Gastrocnemius medialis (tissue), 4 donors: ENCODE measurements at regions not wholly inside any gene's neighbourhood (a gene's known extent, or its start where the extent isn't known, plus 50 kb on each side); places are given as distances from the start of the nearest gene placed in this dataset.
A peak's percentile ranks its signal among the peaks of the same experiment; 100 is the strongest.

Source experiments
- ATAC-seq, 2 donors: fragments of 150-250 bp; one replicate each; pipeline ENCODE4 v1.9.1; 2016
- DNase-seq, 2 donors: peaks; one replicate each; pipeline ENCODE4 v3.0.0-alpha.2; 2019
- H3K27ac ChIP-seq, 4 donors: fragments of 200-600 bp; sonication (generic); 1 replicate in 1 of 4; 2 replicates in 3 of 4; pipeline ENCODE4 v1.5.1; 2016 to 2018; ENCODE audit warnings: mild to moderate bottlenecking in 2 of 4, moderate library complexity in 1 of 4
- H3K27me3 ChIP-seq, 3 donors: fragments of 200-600 bp; sonication (generic) in 2 of 3; 1 replicate in 1 of 3; 2 replicates in 2 of 3; pipeline versions ENCODE4 v1.5.1 to v1.6.0; 2016 to 2019; ENCODE audit warnings: mild to moderate bottlenecking in 1 of 3, moderate library complexity in 1 of 3
- H3K36me3 ChIP-seq, 2 donors: fragments of 200-600 bp; sonication (generic) in 1 of 2; one replicate each; pipeline ENCODE4 v1.5.1; 2017 to 2018
- H3K4me1 ChIP-seq, 2 donors: fragments of 200-600 bp; sonication (generic) in 1 of 2; one replicate each; pipeline ENCODE4 v1.5.1; 2016 to 2017; ENCODE audit warnings: mild to moderate bottlenecking in 2 of 2
- H3K4me3 ChIP-seq, 4 donors: fragments of 200-600 bp; sonication (generic) in 3 of 4; 1 replicate in 1 of 4; 2 replicates in 3 of 4; pipeline ENCODE4 v1.5.1; 2016 to 2019; ENCODE audit warnings: mild to moderate bottlenecking in 2 of 4
- H3K9me3 ChIP-seq, 3 donors: fragments of 200-600 bp; sonication (generic) in 2 of 3; 1 replicate in 1 of 3; 2 replicates in 2 of 3; pipeline ENCODE4 v1.5.1; 2016 to 2019
- POLR2A ChIP-seq, 2 donors: fragments of 450-650 bp; IDR thresholded peaks; one replicate each; pipeline ENCODE4 v1.6.1; 2017; ENCODE audit warnings: antibody characterized with exemption in 2 of 2, mild to moderate bottlenecking in 2 of 2, moderate library complexity in 2 of 2
- in situ Hi-C, 4 donors: fragments of 200-750 bp; cut with MboI; loops; one replicate each; pipeline versions ENCODE4 v1.15.0 to v1.8.0; 2017; ENCODE audit warnings: low sequenced_read_pairs in 4 of 4
- intact Hi-C: fragments of 100-400 bp; cut with DNase I; formaldehyde crosslinking; loops from one replicate; pipeline ENCODE4 v1.15.1; 2023; ENCODE audit warnings: low total_unique reads
- TF ChIP-seq, protein P1 (sequence below), 5 experiments: fragments of 450-650 bp in 3 of 5; fragments of 200-600 bp in 2 of 5; sonication (generic) in 2 of 5; IDR thresholded peaks in 4 of 5; conservative IDR thresholded peaks in 1 of 5; 1 replicate in 4 of 5; 2 replicates in 1 of 5; pipeline ENCODE4 v1.5.1; 2016 to 2019; ENCODE audit warnings: antibody characterized with exemption in 5 of 5, mild to moderate bottlenecking in 3 of 5, moderate library complexity in 3 of 5

DNA sequence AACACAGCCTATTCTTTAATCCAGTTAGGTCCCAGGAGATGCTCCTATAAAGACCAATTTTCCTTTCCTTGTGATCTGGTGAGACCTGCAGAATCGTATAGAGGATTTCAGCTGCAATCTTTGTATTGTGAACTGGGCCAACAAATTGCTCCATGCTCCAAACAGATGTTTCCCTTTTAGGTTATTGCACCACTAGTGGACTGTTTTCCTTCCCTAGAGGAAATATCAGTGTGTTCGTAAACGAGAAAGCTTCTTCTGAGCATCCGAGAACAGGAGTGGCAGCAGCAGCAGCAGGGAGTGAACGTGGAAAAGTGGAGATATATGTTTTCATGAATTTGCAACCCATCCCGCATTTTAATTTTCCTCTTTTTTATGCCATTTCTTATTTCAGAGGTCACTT is 344.1 kb upstream of the PDE3A start:
- in situ Hi-C loops (no loop called here), intact Hi-C loops (no loop called here)
- Histone ChIP-seq H3K27ac (no peak overlapping the region), H3K27me3 (no peaks in the 10 kb centered on the region), H3K36me3 (no peaks in the 10 kb centered on the region), H3K4me1 (no peaks in the 10 kb centered on the region), H3K9me3 (no peaks in the 10 kb centered on the region), H3K4me3 (no peak overlapping the region)
- TF ChIP-seq POLR2A (IDR thresholded peaks at IDR 0.05): no peak
- TF ChIP-seq, protein P1, sequence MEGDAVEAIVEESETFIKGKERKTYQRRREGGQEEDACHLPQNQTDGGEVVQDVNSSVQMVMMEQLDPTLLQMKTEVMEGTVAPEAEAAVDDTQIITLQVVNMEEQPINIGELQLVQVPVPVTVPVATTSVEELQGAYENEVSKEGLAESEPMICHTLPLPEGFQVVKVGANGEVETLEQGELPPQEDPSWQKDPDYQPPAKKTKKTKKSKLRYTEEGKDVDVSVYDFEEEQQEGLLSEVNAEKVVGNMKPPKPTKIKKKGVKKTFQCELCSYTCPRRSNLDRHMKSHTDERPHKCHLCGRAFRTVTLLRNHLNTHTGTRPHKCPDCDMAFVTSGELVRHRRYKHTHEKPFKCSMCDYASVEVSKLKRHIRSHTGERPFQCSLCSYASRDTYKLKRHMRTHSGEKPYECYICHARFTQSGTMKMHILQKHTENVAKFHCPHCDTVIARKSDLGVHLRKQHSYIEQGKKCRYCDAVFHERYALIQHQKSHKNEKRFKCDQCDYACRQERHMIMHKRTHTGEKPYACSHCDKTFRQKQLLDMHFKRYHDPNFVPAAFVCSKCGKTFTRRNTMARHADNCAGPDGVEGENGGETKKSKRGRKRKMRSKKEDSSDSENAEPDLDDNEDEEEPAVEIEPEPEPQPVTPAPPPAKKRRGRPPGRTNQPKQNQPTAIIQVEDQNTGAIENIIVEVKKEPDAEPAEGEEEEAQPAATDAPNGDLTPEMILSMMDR (IDR thresholded peaks at IDR 0.05 in 4 of 5, conservative IDR thresholded peaks at IDR 0.05 in 1 of 5): no peak
- ATAC-seq (peak; percentile 72 to 83), DNase-seq (no peak)

DNA sequence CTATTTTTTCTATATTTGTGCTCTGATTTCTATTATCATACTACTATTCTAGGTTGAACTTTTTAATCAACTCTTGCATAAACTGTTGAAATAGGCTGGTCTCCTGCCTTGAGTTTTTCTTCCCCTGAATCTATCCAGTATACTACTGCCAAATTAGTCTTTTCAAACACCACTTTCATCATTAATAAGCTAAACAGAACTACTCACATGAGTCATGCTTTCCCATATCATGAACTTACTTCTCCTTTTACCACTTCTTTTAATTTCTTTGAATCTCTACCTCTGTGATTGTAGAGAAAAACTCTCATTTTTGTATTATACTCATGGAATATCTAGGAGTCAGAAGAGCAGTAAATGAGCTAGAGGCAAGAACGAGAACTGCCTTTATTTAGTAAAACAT is 340.3 kb upstream of the PDE3A start:
- Histone ChIP-seq H3K9me3 (no peaks in the 10 kb centered on the region), H3K36me3 (no peaks in the 10 kb centered on the region), H3K4me3 (no peak overlapping the region), H3K4me1 (no peaks in the 10 kb centered on the region), H3K27ac (no peak overlapping the region), H3K27me3 (no peaks in the 10 kb centered on the region)
- DNase-seq: no peak
- in situ Hi-C loops (no loop called here), intact Hi-C loops (no loop called here)
- ATAC-seq: no peak
- TF ChIP-seq POLR2A (IDR thresholded peaks at IDR 0.05): no peak
- TF ChIP-seq, protein P1 (IDR thresholded peaks at IDR 0.05 in 4 of 5, conservative IDR thresholded peaks at IDR 0.05 in 1 of 5): no peak

DNA sequence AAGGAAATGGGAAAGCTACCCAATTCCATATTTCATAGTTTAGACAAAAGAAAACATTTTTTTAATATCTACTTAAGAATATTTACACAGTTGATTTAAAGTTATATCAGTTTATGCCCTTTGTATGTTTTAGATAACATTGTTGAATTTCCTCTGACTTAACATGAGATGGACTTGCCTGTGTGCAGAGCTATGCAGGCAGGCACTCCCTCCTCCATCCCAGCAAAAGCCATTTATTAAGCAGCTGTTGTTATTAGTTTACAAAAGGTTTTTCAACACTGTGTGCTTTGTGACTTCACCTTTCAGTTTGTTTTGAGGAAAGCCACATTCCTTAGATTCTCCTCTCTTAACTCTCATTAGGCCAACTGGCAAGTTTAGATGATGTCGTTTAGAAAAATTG is 337.5 kb upstream of the PDE3A start:
- no peak overlapping the region for H3K27ac ChIP-seq
- H3K4me3 ChIP-seq: no peak overlapping the region
- H3K27me3 ChIP-seq: no peaks in the 10 kb centered on the region
- H3K36me3 ChIP-seq: no peaks in the 10 kb centered on the region
- ATAC-seq (no peak), DNase-seq (no peak)
- H3K9me3 ChIP-seq: no peaks in the 10 kb centered on the region
- no peaks in the 10 kb centered on the region for H3K4me1 ChIP-seq
- in situ Hi-C loops: no loop called here
- TF ChIP-seq, protein P1 (IDR thresholded peaks at IDR 0.05 in 4 of 5, conservative IDR thresholded peaks at IDR 0.05 in 1 of 5): no peak
- no peak for TF ChIP-seq POLR2A (IDR thresholded peaks at IDR 0.05)
- intact Hi-C loops: no loop called here

DNA sequence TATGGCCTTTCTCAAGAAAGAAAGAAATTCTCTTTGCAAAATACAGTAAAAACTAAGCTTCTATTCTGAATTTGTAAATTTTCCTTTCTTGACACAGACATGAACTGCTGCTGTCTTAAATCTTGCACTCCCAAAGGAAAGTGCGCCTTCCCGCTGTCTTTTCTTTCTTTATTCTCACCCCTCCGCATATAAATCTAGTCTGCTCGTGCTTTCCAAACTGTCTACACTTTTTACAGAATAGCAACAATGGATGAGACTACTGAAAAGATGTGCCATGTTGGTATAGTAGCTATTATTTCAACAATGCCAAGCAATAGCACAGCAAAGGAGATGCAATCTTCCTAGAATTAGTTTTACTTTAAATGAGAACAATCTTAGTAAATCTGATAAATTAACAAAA is 328.8 kb upstream of the PDE3A start:
- H3K4me3 ChIP-seq: no peak overlapping the region
- H3K27ac ChIP-seq: no peak overlapping the region

DNA sequence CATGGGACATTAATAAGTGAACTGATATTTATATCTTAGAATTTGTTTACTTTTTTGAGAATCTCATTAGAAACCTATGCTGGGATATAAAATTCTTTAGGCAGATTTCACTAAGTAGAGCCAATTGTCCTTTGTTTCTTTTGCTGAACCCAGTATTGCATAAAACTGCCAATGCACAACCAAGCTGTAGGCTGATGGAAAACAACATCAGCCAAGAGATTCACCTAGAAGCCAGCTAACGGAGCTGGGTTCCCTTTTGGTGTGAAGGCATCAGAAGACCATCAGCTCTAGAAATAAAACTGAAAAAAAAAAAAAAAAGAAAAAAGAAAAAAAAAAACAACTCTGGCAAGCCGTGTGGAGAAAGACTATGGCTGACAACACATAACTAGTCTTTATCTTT is 328.2 kb upstream of the PDE3A start:
- ATAC-seq: no peak
- intact Hi-C loops: no loop called here
- no peaks in the 10 kb centered on the region for H3K36me3 ChIP-seq
- no peak for TF ChIP-seq POLR2A (IDR thresholded peaks at IDR 0.05)
- TF ChIP-seq, protein P1 (IDR thresholded peaks at IDR 0.05 in 4 of 5, conservative IDR thresholded peaks at IDR 0.05 in 1 of 5): no peak
- no peaks in the 10 kb centered on the region for H3K27me3 ChIP-seq
- no peaks in the 10 kb centered on the region for H3K9me3 ChIP-seq
- no peaks in the 10 kb centered on the region for H3K4me1 ChIP-seq
- no peak for DNase-seq
- no peak overlapping the region for H3K27ac ChIP-seq
- in situ Hi-C loops: no loop called here
- no peak overlapping the region for H3K4me3 ChIP-seq

More for the DNA sequence above, 328.8 kb upstream of the PDE3A start:
- Histone ChIP-seq H3K27me3 (no peaks in the 10 kb centered on the region), H3K36me3 (no peaks in the 10 kb centered on the region), H3K9me3 (no peaks in the 10 kb centered on the region), H3K4me1 (no peaks in the 10 kb centered on the region)
- ATAC-seq (no peak), DNase-seq (no peak)
- in situ Hi-C loops (no loop called here), intact Hi-C loops (no loop called here)
- TF ChIP-seq POLR2A (IDR thresholded peaks at IDR 0.05): no peak
- TF ChIP-seq, protein P1 (IDR thresholded peaks at IDR 0.05 in 4 of 5, conservative IDR thresholded peaks at IDR 0.05 in 1 of 5): no peak
